Loucy (cell line): ENCODE measurements at regions not wholly inside any gene's neighbourhood (a gene's known extent, or its start where the extent isn't known, plus 50 kb on each side); places are given as distances from the start of the nearest gene placed in this dataset.

ENCODE experiments used
- H2AFZ ChIP-seq: fragments of 200-600 bp; sonication (generic); 2 replicates; pipeline ENCODE4 v1.6.0; 2016; ENCODE audit warnings: antibody characterized with exemption, mild to moderate bottlenecking, low read length, moderate library complexity
- H3F3A ChIP-seq: fragments of 200-600 bp; 2 replicates; pipeline ENCODE4 v1.6.0; 2016; ENCODE audit warnings: antibody characterized with exemption, low read depth, mild to moderate bottlenecking
- H3K27me3 ChIP-seq: fragments of 200-600 bp; sonication (generic); 2 replicates; pipeline ENCODE4 v1.6.1; 2014; ENCODE audit warnings: low read length, mild to moderate bottlenecking; ENCODE audit not compliant: insufficient read depth, poor library complexity, severe bottlenecking
- H3K36me3 ChIP-seq: fragments of 200-600 bp; sonication (generic); 2 replicates; pipeline ENCODE4 v1.6.1; 2016; ENCODE audit warnings: low read length; ENCODE audit not compliant: insufficient read depth
- H3K4me1 ChIP-seq: fragments of 200-600 bp; sonication (generic); 2 replicates; pipeline ENCODE4 v1.5.1; 2014; ENCODE audit warnings: low read length, mild to moderate bottlenecking; ENCODE audit not compliant: insufficient read depth, poor library complexity, severe bottlenecking
- H3K4me2 ChIP-seq: fragments of 200-600 bp; sonication (generic); 2 replicates; pipeline ENCODE4 v1.6.0; 2014; ENCODE audit warnings: antibody characterized with exemption, low read length, low read depth, mild to moderate bottlenecking; ENCODE audit not compliant: poor library complexity, severe bottlenecking
- H3K4me3 ChIP-seq: fragments of 200-600 bp; sonication (generic); 2 replicates; pipeline ENCODE4 v1.5.1; 2014; ENCODE audit warnings: low read length, mild to moderate bottlenecking, mixed read lengths; ENCODE audit not compliant: poor library complexity, severe bottlenecking
- H3K79me2 ChIP-seq: fragments of 200-600 bp; sonication (generic); 2 replicates; pipeline ENCODE4 v1.6.1; 2014; ENCODE audit warnings: low read length; ENCODE audit not compliant: insufficient read depth
- H3K9ac ChIP-seq: fragments of 200-600 bp; sonication (generic); 2 replicates; pipeline ENCODE4 v1.6.0; 2014; ENCODE audit warnings: mild to moderate bottlenecking, low read depth, low read length, moderate library complexity; ENCODE audit not compliant: poor library complexity, severe bottlenecking
- H3K9me2 ChIP-seq: fragments of 200-600 bp; sonication (generic); replicated peaks from 2 replicates; pipeline ENCODE4 v1.6.1; 2016; ENCODE audit warnings: low read depth, low read length, mixed read lengths
- H3K9me3 ChIP-seq: fragments of 200-600 bp; sonication (generic); 2 replicates; pipeline ENCODE4 v1.6.1; 2014; ENCODE audit warnings: mild to moderate bottlenecking, antibody characterized with exemption, low read length, low read depth; ENCODE audit not compliant: insufficient read depth
- H4K20me1 ChIP-seq: fragments of 200-600 bp; sonication (generic); 2 replicates; pipeline ENCODE4 v1.6.0; 2014; ENCODE audit warnings: antibody characterized with exemption, low read length, mild to moderate bottlenecking; ENCODE audit not compliant: insufficient read depth, poor library complexity, severe bottlenecking
- CTCF ChIP-seq: fragments of 200-600 bp; sonication (generic); conservative IDR thresholded peaks from 2 replicates; pipeline ENCODE4 v1.5.1; 2014; ENCODE audit warnings: mild to moderate bottlenecking, antibody characterized with exemption, low read length
- EZH2phosphoT487 ChIP-seq: fragments of 200-600 bp; IDR thresholded peaks from 2 replicates; pipeline ENCODE4 v1.6.1; 2018; ENCODE audit warnings: antibody characterized with exemption, mild to moderate bottlenecking, moderate library complexity, borderline replicate concordance

- Histone ChIP-seq H3K9ac (no peak overlapping the region), H3K4me1 (no peaks in the 10 kb centered on the region), H3K27me3 (no peaks in the 10 kb centered on the region), H3K36me3 (no peaks in the 10 kb centered on the region), H3K4me3 (no peak overlapping the region), H4K20me1 (no peaks in the 10 kb centered on the region), H2AFZ (no peak overlapping the region), H3F3A (no peaks in the 10 kb centered on the region), H3K4me2 (no peak overlapping the region), H3K9me3 (no peaks in the 10 kb centered on the region), H3K79me2 (no peaks in the 10 kb centered on the region), H3K9me2 (no peaks in the 10 kb centered on the region)
- TF ChIP-seq CTCF (no peak), EZH2phosphoT487 (no peak)
Observed at GRCh38 chr16:6363896-6364607, 968.6 kb upstream of the RBFOX1 start.

- TF ChIP-seq CTCF = no peak
- no peak for TF ChIP-seq EZH2phosphoT487
- no peaks in the 10 kb centered on the region for H3K79me2 ChIP-seq
- no peaks in the 10 kb centered on the region for H3K9me2 ChIP-seq
- no peaks in the 10 kb centered on the region for H3K36me3 ChIP-seq
- no peaks in the 10 kb centered on the region for H4K20me1 ChIP-seq
- H3F3A ChIP-seq = no peaks in the 10 kb centered on the region
- H2AFZ ChIP-seq = no peak overlapping the region
- H3K9ac ChIP-seq = no peak overlapping the region
- H3K4me3 ChIP-seq = no peak overlapping the region
- H3K27me3 ChIP-seq = no peaks in the 10 kb centered on the region
- H3K9me3 ChIP-seq = no peaks in the 10 kb centered on the region
- no peaks in the 10 kb centered on the region for H3K4me1 ChIP-seq
- H3K4me2 ChIP-seq = no peak overlapping the region
Observed at GRCh38 chr16:6363396-6363795, 969.2 kb upstream of the RBFOX1 start.

- Histone ChIP-seq H3K36me3 (no peaks in the 10 kb centered on the region), H2AFZ (no peak overlapping the region), H3K9me3 (no peaks in the 10 kb centered on the region), H3K9ac (no peak overlapping the region), H3K4me3 (no peak overlapping the region), H3F3A (no peaks in the 10 kb centered on the region), H4K20me1 (no peaks in the 10 kb centered on the region), H3K27me3 (no peaks in the 10 kb centered on the region), H3K9me2 (no peaks in the 10 kb centered on the region), H3K4me1 (no peaks in the 10 kb centered on the region), H3K4me2 (no peak overlapping the region), H3K79me2 (no peaks in the 10 kb centered on the region)
- TF ChIP-seq EZH2phosphoT487 (no peak), CTCF (no peak)
Observed at GRCh38 chr16:6362321-6362720, 970.3 kb upstream of the RBFOX1 start.
